Thyroid gland (tissue), 4 donors: ENCODE measurements at regions not wholly inside any gene's neighbourhood (a gene's known extent, or its start where the extent isn't known, plus 50 kb on each side); places are given as distances from the start of the nearest gene placed in this dataset.

Experiments used
- POLR2A ChIP-seq, 2 donors: fragments of 450-650 bp; IDR thresholded peaks; one replicate each; pipeline ENCODE4 v1.6.1; 2017; ENCODE audit warnings: antibody characterized with exemption in 2 of 2, mild to moderate bottlenecking in 2 of 2, moderate library complexity in 1 of 2
- TF ChIP-seq, protein P1 (sequence below), 6 experiments: fragments of 200-600 bp in 3 of 6; fragments of 450-650 bp in 3 of 6; sonication (generic) in 3 of 6; IDR thresholded peaks; one replicate each; pipeline ENCODE4 v1.5.1; 2016 to 2019; ENCODE audit warnings: antibody characterized with exemption in 6 of 6, mild to moderate bottlenecking in 2 of 6, inconsistent platforms in 1 of 6, moderate library complexity in 1 of 6

DNA sequence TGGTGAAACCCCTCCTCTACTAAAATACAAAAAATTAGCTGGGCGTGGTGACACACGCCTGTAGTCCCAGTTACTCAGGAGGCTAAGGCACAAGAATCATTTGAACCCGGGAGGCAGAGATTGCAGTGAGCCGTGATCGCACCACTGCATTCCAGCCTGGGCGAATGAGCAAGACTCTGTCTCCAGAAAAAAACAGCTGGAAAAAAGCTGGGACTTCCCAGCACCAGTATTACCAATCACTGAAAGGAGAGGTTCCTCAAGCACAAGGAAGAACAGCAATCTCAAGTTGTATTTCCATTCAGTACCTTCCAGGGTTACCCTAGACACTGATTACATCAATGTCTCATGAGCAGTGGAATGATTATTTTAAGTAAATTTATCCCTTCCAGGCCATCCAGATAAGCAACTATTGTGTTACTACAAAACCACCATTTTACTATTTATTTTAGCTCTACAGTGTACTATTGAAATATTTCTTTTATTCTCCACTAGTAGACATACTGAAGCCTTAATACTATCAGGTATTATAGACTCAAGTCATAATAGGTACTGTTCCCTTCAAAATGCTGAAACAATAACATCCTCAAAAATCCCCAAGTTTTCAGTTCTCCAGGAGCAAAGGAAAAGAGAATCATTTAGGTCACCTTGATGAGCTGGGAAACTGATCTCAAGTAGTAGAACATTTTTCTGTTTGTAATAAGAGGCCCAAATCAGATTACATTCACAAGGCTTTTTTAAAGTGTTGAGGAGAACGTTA is 54.8 kb upstream of the VGLL4 start:
- TF ChIP-seq, protein P1, sequence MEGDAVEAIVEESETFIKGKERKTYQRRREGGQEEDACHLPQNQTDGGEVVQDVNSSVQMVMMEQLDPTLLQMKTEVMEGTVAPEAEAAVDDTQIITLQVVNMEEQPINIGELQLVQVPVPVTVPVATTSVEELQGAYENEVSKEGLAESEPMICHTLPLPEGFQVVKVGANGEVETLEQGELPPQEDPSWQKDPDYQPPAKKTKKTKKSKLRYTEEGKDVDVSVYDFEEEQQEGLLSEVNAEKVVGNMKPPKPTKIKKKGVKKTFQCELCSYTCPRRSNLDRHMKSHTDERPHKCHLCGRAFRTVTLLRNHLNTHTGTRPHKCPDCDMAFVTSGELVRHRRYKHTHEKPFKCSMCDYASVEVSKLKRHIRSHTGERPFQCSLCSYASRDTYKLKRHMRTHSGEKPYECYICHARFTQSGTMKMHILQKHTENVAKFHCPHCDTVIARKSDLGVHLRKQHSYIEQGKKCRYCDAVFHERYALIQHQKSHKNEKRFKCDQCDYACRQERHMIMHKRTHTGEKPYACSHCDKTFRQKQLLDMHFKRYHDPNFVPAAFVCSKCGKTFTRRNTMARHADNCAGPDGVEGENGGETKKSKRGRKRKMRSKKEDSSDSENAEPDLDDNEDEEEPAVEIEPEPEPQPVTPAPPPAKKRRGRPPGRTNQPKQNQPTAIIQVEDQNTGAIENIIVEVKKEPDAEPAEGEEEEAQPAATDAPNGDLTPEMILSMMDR (IDR thresholded peaks at IDR 0.05): no peak
- TF ChIP-seq POLR2A (IDR thresholded peaks at IDR 0.05): no peak
